Iris pigment epithelial cell (primary cell): ENCODE measurements at regions not wholly inside any gene's neighbourhood (a gene's known extent, or its start where the extent isn't known, plus 50 kb on each side); places are given as distances from the start of the nearest gene placed in this dataset.
"Not testable (repeated sequence)": the region's sequence is repeated elsewhere in the genome, so short reads cannot be mapped to it uniquely, and the experiment has no call there.

Experiments
- DNase-seq: peaks from one replicate; pipeline ENCODE4 v3.0.0-alpha.2; 2011; ENCODE audit warnings: low read depth

GRCh38 chr6:155589190-155589589 is 133.6 kb upstream of the NOX3 start:
- no peak for DNase-seq

GRCh38 chr6:155587817-155588216 is 132.2 kb upstream of the NOX3 start:
- DNase-seq: no peak

GRCh38 chr6:155586090-155586489 is 130.5 kb upstream of the NOX3 start:
- DNase-seq: no peak

- DNase-seq: no peak
Observed at GRCh38 chr6:155584006-155584405, 128.4 kb upstream of the NOX3 start.

GRCh38 chr6:155582016-155582991 is 126.7 kb upstream of the NOX3 start:
- DNase-seq: no peak

GRCh38 chr6:155580904-155581303 is 125.3 kb upstream of the NOX3 start:
- DNase-seq: no peak

- peak; percentile 9 for DNase-seq
Observed at GRCh38 chr6:155578251-155578650, 122.6 kb upstream of the NOX3 start.

GRCh38 chr6:155561966-155562364 is 106.3 kb upstream of the NOX3 start:
- DNase-seq: no peak

GRCh38 chr6:155561257-155561965 is 105.8 kb upstream of the NOX3 start:
- peak; percentile 21 for DNase-seq

GRCh38 chr6:155549928-155550327 is 94.3 kb upstream of the NOX3 start:
- DNase-seq: no peak

- no peak for DNase-seq
Observed at GRCh38 chr6:155549028-155549798, 93.6 kb upstream of the NOX3 start.

- DNase-seq: no peak
Observed at GRCh38 chr6:155548576-155548975, 92.9 kb upstream of the NOX3 start.

GRCh38 chr6:155544677-155545076 is 89.0 kb upstream of the NOX3 start:
- DNase-seq: no peak

GRCh38 chr6:155543166-155543847 is 87.7 kb upstream of the NOX3 start:
- DNase-seq: no peak

GRCh38 chr6:155542036-155542435 is 86.4 kb upstream of the NOX3 start:
- DNase-seq: no peak

GRCh38 chr6:155538708-155539390 is 83.2 kb upstream of the NOX3 start:
- no peak for DNase-seq

- no peak for DNase-seq
Observed at GRCh38 chr6:155534678-155535077, 79.0 kb upstream of the NOX3 start.

- peak; percentile 66 for DNase-seq
Observed at GRCh38 chr6:155530219-155530834, 74.7 kb upstream of the NOX3 start.

- DNase-seq: not testable (repeated sequence)
Observed at GRCh38 chr6:155529814-155530213, 74.2 kb upstream of the NOX3 start.

GRCh38 chr6:155528982-155529453 is 73.4 kb upstream of the NOX3 start:
- peak; percentile 98 for DNase-seq

- DNase-seq: no peak
Observed at GRCh38 chr6:155528335-155528734, 72.7 kb upstream of the NOX3 start.
